ENCODE measurements at regions not wholly inside any gene's neighbourhood (a gene's known extent, or its start where the extent isn't known, plus 50 kb on each side); places are given as distances from the start of the nearest gene placed in this dataset.
A peak's percentile ranks its signal among the peaks of the same experiment; 100 is the strongest.

- no peaks in the 10 kb centered on the region for H3K79me2 ChIP-seq (ENCODE audit: insufficient read depth, low read length)
- no peaks in the 10 kb centered on the region for H3K9me3 ChIP-seq (ENCODE audit: insufficient read depth, low read depth, low read length)
- no peak for TF ChIP-seq CTCF (conservative IDR thresholded peaks at IDR 0.05; ENCODE audit: low read length)
- no peak for TF ChIP-seq EZH2phosphoT487 (IDR thresholded peaks at IDR 0.05; ENCODE audit: borderline replicate concordance)
- no peaks in the 10 kb centered on the region for H4K20me1 ChIP-seq (ENCODE audit: insufficient read depth, low read length, poor library complexity, severe bottlenecking)
- no peaks in the 10 kb centered on the region for H3F3A ChIP-seq (ENCODE audit: low read depth)
- H3K4me2 ChIP-seq (ENCODE audit: low read depth, low read length, poor library complexity, severe bottlenecking): no peak overlapping the region
- no peak overlapping the region for H2AFZ ChIP-seq (ENCODE audit: low read length)
- no peak overlapping the region for H3K4me3 ChIP-seq (ENCODE audit: low read length, poor library complexity, severe bottlenecking)
- peaks cover 13% of the 10 kb centered on the region for H3K4me1 ChIP-seq (ENCODE audit: insufficient read depth, low read length, poor library complexity, severe bottlenecking)
- no peaks in the 10 kb centered on the region for H3K36me3 ChIP-seq (ENCODE audit: insufficient read depth, low read length)
- H3K27me3 ChIP-seq (ENCODE audit: insufficient read depth, low read length, poor library complexity, severe bottlenecking): peaks cover 5% of the 10 kb centered on the region
- H3K9ac ChIP-seq (ENCODE audit: low read depth, low read length, poor library complexity, severe bottlenecking): no peak overlapping the region
- no peaks in the 10 kb centered on the region for H3K9me2 ChIP-seq (replicated peaks; ENCODE audit: low read depth, low read length)
These were observed 328.2 kb downstream of the PID1 start for GRCh38 chr2:228942856-228943255.

GRCh38 chr2:228938629-228939028, 332.5 kb downstream of the PID1 start:
- Histone ChIP-seq H3F3A (ENCODE audit: low read depth) (no peaks in the 10 kb centered on the region), H4K20me1 (ENCODE audit: insufficient read depth, low read length, poor library complexity, severe bottlenecking) (no peaks in the 10 kb centered on the region), H3K9me3 (ENCODE audit: insufficient read depth, low read depth, low read length) (peaks cover 6% of the 10 kb centered on the region; the same call in 1 of the 2 replicates), H2AFZ (ENCODE audit: low read length) (no peak overlapping the region), H3K27me3 (ENCODE audit: insufficient read depth, low read length, poor library complexity, severe bottlenecking) (peaks cover 5% of the 10 kb centered on the region), H3K79me2 (ENCODE audit: insufficient read depth, low read length) (no peaks in the 10 kb centered on the region), H3K4me3 (ENCODE audit: low read length, poor library complexity, severe bottlenecking) (no peak overlapping the region), H3K9ac (ENCODE audit: low read depth, low read length, poor library complexity, severe bottlenecking) (no peak overlapping the region), H3K4me2 (ENCODE audit: low read depth, low read length, poor library complexity, severe bottlenecking) (peak overlapping the region; percentile 19), H3K4me1 (ENCODE audit: insufficient read depth, low read length, poor library complexity, severe bottlenecking) (peaks cover 13% of the 10 kb centered on the region), H3K36me3 (ENCODE audit: insufficient read depth, low read length) (no peaks in the 10 kb centered on the region), H3K9me2 (replicated peaks; ENCODE audit: low read depth, low read length) (no peaks in the 10 kb centered on the region)
- TF ChIP-seq CTCF (conservative IDR thresholded peaks at IDR 0.05; ENCODE audit: low read length): no peak
- TF ChIP-seq EZH2phosphoT487 (IDR thresholded peaks at IDR 0.05; ENCODE audit: borderline replicate concordance): peak; percentile 54; the same call in 1 of the 2 replicates

- H3K27me3 ChIP-seq (ENCODE audit: insufficient read depth, low read length, poor library complexity, severe bottlenecking): no peaks in the 10 kb centered on the region
- H3K9me3 ChIP-seq (ENCODE audit: insufficient read depth, low read depth, low read length): no peaks in the 10 kb centered on the region; the same call in 1 of the 2 replicates
- H3K4me1 ChIP-seq (ENCODE audit: insufficient read depth, low read length, poor library complexity, severe bottlenecking): no peaks in the 10 kb centered on the region
- no peak overlapping the region for H3K4me3 ChIP-seq (ENCODE audit: low read length, poor library complexity, severe bottlenecking)
- H3K4me2 ChIP-seq (ENCODE audit: low read depth, low read length, poor library complexity, severe bottlenecking): no peak overlapping the region
- no peaks in the 10 kb centered on the region for H3F3A ChIP-seq (ENCODE audit: low read depth)
- H3K79me2 ChIP-seq (ENCODE audit: insufficient read depth, low read length): no peaks in the 10 kb centered on the region
- H3K36me3 ChIP-seq (ENCODE audit: insufficient read depth, low read length): no peaks in the 10 kb centered on the region
- TF ChIP-seq CTCF (conservative IDR thresholded peaks at IDR 0.05; ENCODE audit: low read length) (no peak), EZH2phosphoT487 (IDR thresholded peaks at IDR 0.05; ENCODE audit: borderline replicate concordance) (no peak)
- no peaks in the 10 kb centered on the region for H3K9me2 ChIP-seq (replicated peaks; ENCODE audit: low read depth, low read length)
- H2AFZ ChIP-seq (ENCODE audit: low read length): no peak overlapping the region
- H4K20me1 ChIP-seq (ENCODE audit: insufficient read depth, low read length, poor library complexity, severe bottlenecking): no peaks in the 10 kb centered on the region
- no peak overlapping the region for H3K9ac ChIP-seq (ENCODE audit: low read depth, low read length, poor library complexity, severe bottlenecking)
These were observed 343.8 kb downstream of the PID1 start for GRCh38 chr2:228927028-228928010.

Measured in Loucy (cell line).